ENCODE measurements at regions not wholly inside any gene's neighbourhood (a gene's known extent, or its start where the extent isn't known, plus 50 kb on each side); places are given as distances from the start of the nearest gene placed in this dataset.

- CTCF ChIA-PET = interaction anchor here (1.4 to 1.5 kb wide), 2 partner anchors 8 to 85 kb away, joined by 3 to 4 read pairs; no protein-coding TSS in a partner anchor
- Histone ChIP-seq H3K27ac (ENCODE audit: low read depth in 2 of 2, low read length in 1 of 2) (no peak overlapping the region), H3K9me3 (no peaks in the 10 kb centered on the region), H3K9me2 (no peaks in the 10 kb centered on the region), H3K4me1 (ENCODE audit: control insufficient read depth in 1 of 2, insufficient read depth in 2 of 2, low read depth in 1 of 2, low read length in 1 of 2) (no peaks in the 10 kb centered on the region), H2AFZ (ENCODE audit: low read depth) (no peak overlapping the region), H3K4me3 (ENCODE audit: low read depth in 2 of 2, low read length in 1 of 2) (no peak overlapping the region), H3K27me3 (ENCODE audit: insufficient read depth) (peaks cover 11% of the 10 kb centered on the region; the same call in 1 of the 2 replicates), H4K20me1 (ENCODE audit: insufficient read depth) (no peaks in the 10 kb centered on the region), H3K79me2 (ENCODE audit: insufficient read depth) (no peaks in the 10 kb centered on the region), H3K36me3 (replicated peaks in 1 of 2; ENCODE audit: control insufficient read depth in 1 of 2, insufficient read depth in 2 of 2, low read length in 1 of 2) (no peaks in the 10 kb centered on the region), H3F3A (replicated peaks; ENCODE audit: insufficient read depth) (no peaks in the 10 kb centered on the region), H3K9ac (no peak overlapping the region), H3K4me2 (no peak overlapping the region)
- no peak for DNase-seq
- TF ChIP-seq TAF1 (IDR thresholded peaks at IDR 0.05; ENCODE audit: borderline replicate concordance, low read depth, low read length) (no peak), POLR2AphosphoS5 (IDR thresholded peaks at IDR 0.05; ENCODE audit: low read depth, low read length) (no peak), RCOR1 (IDR thresholded peaks at IDR 0.05; ENCODE audit: low read length) (no peak), NFIC (IDR thresholded peaks at IDR 0.05; ENCODE audit: borderline replicate concordance) (no peak), EP300 (IDR thresholded peaks at IDR 0.05; ENCODE audit: borderline replicate concordance in 1 of 2, low read depth in 1 of 2, low read length in 1 of 2) (no peak), USF1 (IDR thresholded peaks at IDR 0.05; ENCODE audit: borderline replicate concordance, low read depth) (no peak), SMC3 (IDR thresholded peaks at IDR 0.05; ENCODE audit: low read depth, low read length) (no peak), TCF12 (IDR thresholded peaks at IDR 0.05) (no peak), EZH2phosphoT487 (IDR thresholded peaks at IDR 0.05; ENCODE audit: borderline replicate concordance, low read depth) (no peak), IRF3 (IDR thresholded peaks at IDR 0.05; ENCODE audit: low read depth, low read length) (no peak), MXI1 (IDR thresholded peaks at IDR 0.05; ENCODE audit: low read depth, low read length) (no peak), TEAD4 (IDR thresholded peaks at IDR 0.05; ENCODE audit: borderline replicate concordance, insufficient read depth) (no peak), YY1 (IDR thresholded peaks at IDR 0.05; ENCODE audit: low read depth) (no peak)
- POLR2A ChIA-PET = no interaction called here
- WGBS (ENCODE audit: low lambda C conversion rate) = 28% methylated on average over 7 of the region's 7 CpGs
Observed at GRCh38 chr10:62732841-62733653, 71.5 kb upstream of the ADO start.

- no peak overlapping the region for H3K27ac ChIP-seq (ENCODE audit: low read depth in 2 of 2, low read length in 1 of 2)
- H3K4me1 ChIP-seq (ENCODE audit: control insufficient read depth in 1 of 2, insufficient read depth in 2 of 2, low read depth in 1 of 2, low read length in 1 of 2) = no peaks in the 10 kb centered on the region
- peaks cover 10% of the 10 kb centered on the region; the same call in 1 of the 2 replicates for H3K27me3 ChIP-seq (ENCODE audit: insufficient read depth)
- H3K36me3 ChIP-seq (replicated peaks in 1 of 2; ENCODE audit: control insufficient read depth in 1 of 2, insufficient read depth in 2 of 2, low read length in 1 of 2) = no peaks in the 10 kb centered on the region
- H3K4me3 ChIP-seq (ENCODE audit: low read depth in 2 of 2, low read length in 1 of 2) = no peak overlapping the region
- 71% methylated on average over 4 of the region's 4 CpGs for WGBS (ENCODE audit: low lambda C conversion rate)
- ChIA-PET POLR2A (no interaction called here), CTCF (interaction anchor here (1.4 to 1.5 kb wide), 2 partner anchors 9 to 84 kb away, joined by 3 to 4 read pairs; no protein-coding TSS in a partner anchor)
- H3K9me2 ChIP-seq = no peaks in the 10 kb centered on the region
- H2AFZ ChIP-seq (ENCODE audit: low read depth) = no peak overlapping the region
- no peaks in the 10 kb centered on the region for H4K20me1 ChIP-seq (ENCODE audit: insufficient read depth)
- H3K4me2 ChIP-seq = no peak overlapping the region
- H3K9me3 ChIP-seq = no peaks in the 10 kb centered on the region
- H3K9ac ChIP-seq = no peak overlapping the region
- DNase-seq = no peak
- H3F3A ChIP-seq (replicated peaks; ENCODE audit: insufficient read depth) = no peaks in the 10 kb centered on the region
- TF ChIP-seq EP300 (IDR thresholded peaks at IDR 0.05; ENCODE audit: borderline replicate concordance in 1 of 2, low read depth in 1 of 2, low read length in 1 of 2) = no peak
- no peak for TF ChIP-seq TCF12 (IDR thresholded peaks at IDR 0.05)
- no peak for TF ChIP-seq CTCF (IDR thresholded peaks at IDR 0.05)
- no peak for TF ChIP-seq MXI1 (IDR thresholded peaks at IDR 0.05; ENCODE audit: low read depth, low read length)
- TF ChIP-seq TAF1 (IDR thresholded peaks at IDR 0.05; ENCODE audit: borderline replicate concordance, low read depth, low read length) = no peak
- no peak for TF ChIP-seq RCOR1 (IDR thresholded peaks at IDR 0.05; ENCODE audit: low read length)
- no peak for TF ChIP-seq ZBTB33 (IDR thresholded peaks at IDR 0.05; ENCODE audit: borderline replicate concordance, low read depth)
- TF ChIP-seq RAD21 (IDR thresholded peaks at IDR 0.05; ENCODE audit: low read length) = no peak
- no peak for TF ChIP-seq TEAD4 (IDR thresholded peaks at IDR 0.05; ENCODE audit: borderline replicate concordance, insufficient read depth)
- TF ChIP-seq SIN3A (IDR thresholded peaks at IDR 0.05; ENCODE audit: borderline replicate concordance, low read depth, low read length) = no peak
- TF ChIP-seq EZH2phosphoT487 (IDR thresholded peaks at IDR 0.05; ENCODE audit: borderline replicate concordance, low read depth) = no peak
- TF ChIP-seq NFIC (IDR thresholded peaks at IDR 0.05; ENCODE audit: borderline replicate concordance) = no peak
- TF ChIP-seq GABPA (IDR thresholded peaks at IDR 0.05; ENCODE audit: low read depth) = no peak
- H3K79me2 ChIP-seq (ENCODE audit: insufficient read depth) = no peaks in the 10 kb centered on the region
Observed at GRCh38 chr10:62733654-62734293, 70.7 kb upstream of the ADO start.

Data from SK-N-SH (cell line).